ENCODE measurements at regions not wholly inside any gene's neighbourhood (a gene's known extent, or its start where the extent isn't known, plus 50 kb on each side); places are given as distances from the start of the nearest gene placed in this dataset.

- TF ChIP-seq EZH2 (optimal IDR thresholded peaks at IDR 0.05; ENCODE audit: low read depth, low read length) = no peak
- TF ChIP-seq CTCF (IDR thresholded peaks at IDR 0.05; ENCODE audit: low read length) = no peak
These were observed 272.7 kb downstream of the MAF start for GRCh38 chr16:79327836-79328235.

Measured in MM.1S (cell line).